SK-N-MC (cell line): ENCODE measurements at regions not wholly inside any gene's neighbourhood (a gene's known extent, or its start where the extent isn't known, plus 50 kb on each side); places are given as distances from the start of the nearest gene placed in this dataset.

Experiments
- DNase-seq: peaks from one replicate; pipeline ENCODE4 v3.0.0-alpha.2; 2011; ENCODE audit warnings: low read depth, low spot score
- H3K27ac ChIP-seq: fragments of 200-600 bp; sonication (generic); 2 replicates; pipeline ENCODE4 v1.5.1; 2016; ENCODE audit warnings: mixed run types
- H3K36me3 ChIP-seq: fragments of 200-600 bp; sonication (generic); 2 replicates; pipeline ENCODE4 v1.6.1; 2017; ENCODE audit warnings: antibody characterized with exemption, low read length, mixed read lengths; ENCODE audit not compliant: insufficient read depth
- H3K4me3 ChIP-seq: fragments of 200-600 bp; sonication (generic); 2 replicates; pipeline ENCODE4 v1.5.1; 2016
- H3K9ac ChIP-seq: fragments of 200-600 bp; sonication (generic); 2 replicates; pipeline ENCODE4 v1.8.0; 2017; ENCODE audit warnings: mixed run types, mixed read lengths; ENCODE audit not compliant: insufficient read length
- H3K9me3 ChIP-seq: fragments of 200-600 bp; sonication (generic); 2 replicates; pipeline ENCODE4 v1.6.1; 2017; ENCODE audit warnings: low read depth, mild to moderate bottlenecking, antibody characterized with exemption, low read length, moderate library complexity, mixed read lengths
- EZH2 ChIP-seq: fragments of 200-600 bp; sonication (generic); IDR thresholded peaks from one replicate; pipeline ENCODE4 v1.6.1; 2017; ENCODE audit warnings: antibody characterized with exemption
- FOXP2 ChIP-seq: optimal IDR thresholded peaks from 2 replicates; pipeline ENCODE3; 2011; ENCODE audit warnings: mild to moderate bottlenecking, moderate library complexity; ENCODE audit not compliant: insufficient read depth; ENCODE audit errors: extremely low read length, control extremely low read depth
- POLR2AphosphoS5 ChIP-seq: IDR thresholded peaks from 2 replicates; pipeline ENCODE4 v1.6.1; 2012; ENCODE audit warnings: mild to moderate bottlenecking, low read depth, low read length, borderline replicate concordance

GRCh38 chr10:43816351-43817321 lies 168.0 kb upstream of the ZNF32 start:
- Histone ChIP-seq H3K4me3 (no peak overlapping the region), H3K27ac (no peak overlapping the region), H3K36me3 (no peaks in the 10 kb centered on the region), H3K9me3 (no peaks in the 10 kb centered on the region), H3K9ac (no peak overlapping the region)
- no peak for DNase-seq
- TF ChIP-seq POLR2AphosphoS5, result no peak
- no peak for TF ChIP-seq FOXP2
- TF ChIP-seq EZH2, result no peak

- TF ChIP-seq EZH2 (no peak), POLR2AphosphoS5 (no peak), FOXP2 (no peak)
- H3K36me3 ChIP-seq, result no peaks in the 10 kb centered on the region
- H3K9ac ChIP-seq, result no peak overlapping the region
- DNase-seq, result no peak
- H3K9me3 ChIP-seq, result no peaks in the 10 kb centered on the region
- no peak overlapping the region for H3K4me3 ChIP-seq
- no peak overlapping the region for H3K27ac ChIP-seq
Observed at GRCh38 chr10:43815181-43815885, 166.7 kb upstream of the ZNF32 start.

GRCh38 chr10:43814663-43815062 lies 166.0 kb upstream of the ZNF32 start:
- TF ChIP-seq FOXP2 (no peak), EZH2 (no peak), POLR2AphosphoS5 (no peak)
- H3K9ac ChIP-seq, result no peak overlapping the region
- no peaks in the 10 kb centered on the region for H3K9me3 ChIP-seq
- H3K4me3 ChIP-seq, result no peak overlapping the region
- no peaks in the 10 kb centered on the region for H3K36me3 ChIP-seq
- DNase-seq, result no peak
- H3K27ac ChIP-seq, result no peak overlapping the region

GRCh38 chr10:43811871-43812270 lies 163.2 kb upstream of the ZNF32 start:
- TF ChIP-seq POLR2AphosphoS5, result no peak
- Histone ChIP-seq H3K9me3 (no peaks in the 10 kb centered on the region), H3K4me3 (no peak overlapping the region), H3K36me3 (no peaks in the 10 kb centered on the region), H3K27ac (no peak overlapping the region), H3K9ac (no peak overlapping the region)
- DNase-seq, result no peak

- Histone ChIP-seq H3K9ac (no peak overlapping the region), H3K27ac (no peak overlapping the region)
- DNase-seq, result no peak
Observed at GRCh38 chr10:43809211-43809930, 160.7 kb upstream of the ZNF32 start.

GRCh38 chr10:43808136-43808535 lies 159.5 kb upstream of the ZNF32 start:
- H3K36me3 ChIP-seq, result no peaks in the 10 kb centered on the region
- H3K9ac ChIP-seq, result no peak overlapping the region
- DNase-seq, result no peak
- H3K9me3 ChIP-seq, result no peaks in the 10 kb centered on the region
- no peak overlapping the region for H3K4me3 ChIP-seq
- no peak for TF ChIP-seq FOXP2
- TF ChIP-seq POLR2AphosphoS5, result no peak
- no peak for TF ChIP-seq EZH2
- H3K27ac ChIP-seq, result no peak overlapping the region

More at GRCh38 chr10:43809211-43809930, 160.7 kb upstream of the ZNF32 start:
- H3K9me3 ChIP-seq, result no peaks in the 10 kb centered on the region
- no peaks in the 10 kb centered on the region for H3K36me3 ChIP-seq
- H3K4me3 ChIP-seq, result no peak overlapping the region
- TF ChIP-seq FOXP2, result no peak
- TF ChIP-seq EZH2, result no peak
- TF ChIP-seq POLR2AphosphoS5, result no peak

- H3K4me3 ChIP-seq, result no peak overlapping the region
- no peak for DNase-seq
- no peak overlapping the region for H3K27ac ChIP-seq
- no peak overlapping the region for H3K9ac ChIP-seq
- H3K9me3 ChIP-seq, result no peaks in the 10 kb centered on the region
- no peaks in the 10 kb centered on the region for H3K36me3 ChIP-seq
- TF ChIP-seq FOXP2 (no peak), POLR2AphosphoS5 (no peak), EZH2 (no peak)
Observed at GRCh38 chr10:43806831-43807640, 158.4 kb upstream of the ZNF32 start.

- no peak for DNase-seq
- Histone ChIP-seq H3K9ac (no peak overlapping the region), H3K27ac (no peak overlapping the region), H3K4me3 (no peak overlapping the region), H3K36me3 (no peaks in the 10 kb centered on the region), H3K9me3 (no peaks in the 10 kb centered on the region)
- TF ChIP-seq FOXP2 (no peak), POLR2AphosphoS5 (no peak), EZH2 (no peak)
Observed at GRCh38 chr10:43803791-43804190, 155.1 kb upstream of the ZNF32 start.
